GM21390 (cell line): ENCODE measurements at regions not wholly inside any gene's neighbourhood (a gene's known extent, or its start where the extent isn't known, plus 50 kb on each side); places are given as distances from the start of the nearest gene placed in this dataset.
"Not testable (repeated sequence)": the region's sequence is repeated elsewhere in the genome, so short reads cannot be mapped to it uniquely, and the experiment has no call there.

ENCODE experiments used
- ATAC-seq: cut with Tn5 transposase; IDR thresholded peaks from one replicate; pipeline ENCODE4 v1.9.1; 2021; ENCODE audit not compliant: unreplicated experiment

DNA sequence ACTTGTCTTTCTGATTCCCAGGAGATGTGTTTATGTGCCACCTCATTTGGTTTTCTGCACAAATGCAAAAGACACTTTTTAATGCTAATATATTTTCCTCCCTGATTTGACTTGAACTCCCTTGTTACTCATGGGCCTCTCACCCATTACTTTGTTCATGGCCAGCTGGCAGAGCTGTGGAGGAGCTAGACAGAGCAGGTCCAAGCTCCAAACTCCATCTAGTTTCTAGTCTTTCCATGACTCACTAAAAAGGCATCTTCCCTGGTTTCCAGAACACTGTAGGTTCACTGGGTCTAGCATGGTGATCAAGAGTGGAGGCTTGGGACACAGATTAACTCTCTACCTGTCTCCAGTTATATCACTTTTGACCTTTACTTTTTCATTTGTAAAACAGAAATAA is 161.0 kb upstream of the SLC28A3 start:
- no peak for ATAC-seq

DNA sequence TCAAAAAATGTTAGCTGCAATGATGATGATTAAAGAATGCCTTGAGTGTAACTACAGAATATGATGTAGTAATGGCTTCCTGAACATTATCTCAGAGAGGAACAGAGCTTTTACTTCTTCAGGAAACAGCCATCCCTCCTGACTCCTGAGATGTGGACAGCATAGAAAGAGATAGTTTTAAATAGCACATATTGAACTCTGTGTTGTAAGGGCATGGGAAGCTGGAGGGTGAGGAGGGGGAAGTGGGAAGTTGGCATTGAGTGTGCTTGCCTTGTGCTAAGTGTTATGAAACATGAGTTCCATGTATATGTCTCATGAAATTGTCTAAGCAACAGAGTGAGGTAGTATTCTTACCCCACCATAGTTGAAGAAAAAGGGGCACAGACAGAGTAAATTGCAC is 161.5 kb upstream of the SLC28A3 start:
- ATAC-seq = no peak

- ATAC-seq = no peak
These were observed 163.8 kb upstream of the SLC28A3 start for GRCh38 chr9:84504360-84504759.

DNA sequence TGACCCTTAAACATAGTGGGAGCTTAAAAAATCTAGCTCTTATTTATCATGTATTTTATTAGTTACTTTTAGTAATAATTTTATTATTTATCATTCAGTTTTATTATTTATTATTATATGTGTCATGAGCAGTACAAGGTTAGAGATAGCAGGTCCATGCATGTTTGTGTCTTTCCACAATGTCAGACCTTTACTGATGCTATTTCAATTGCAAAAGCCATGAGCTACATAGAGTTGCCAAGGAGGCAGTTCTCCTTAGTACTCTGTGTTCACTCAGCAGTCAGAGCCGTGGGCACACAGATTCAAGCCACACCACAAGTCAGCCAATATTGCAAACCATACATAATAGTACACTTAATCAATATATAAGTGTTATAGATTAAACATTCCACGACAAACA is 157.9 kb upstream of the NTRK2 start:
- ATAC-seq = no peak

- no peak for ATAC-seq
These were observed 157.0 kb upstream of the NTRK2 start for GRCh38 chr9:84512493-84512892.

GRCh38 chr9:84513473-84513872 is 156.1 kb upstream of the NTRK2 start:
- ATAC-seq = no peak

GRCh38 chr9:84513979-84514378 is 155.6 kb upstream of the NTRK2 start:
- ATAC-seq = no peak

GRCh38 chr9:84514421-84514820 is 155.1 kb upstream of the NTRK2 start:
- no peak for ATAC-seq

- no peak for ATAC-seq
These were observed 152.5 kb upstream of the NTRK2 start for GRCh38 chr9:84517026-84517425.

- no peak for ATAC-seq
These were observed 150.1 kb upstream of the NTRK2 start for GRCh38 chr9:84519413-84519812.

GRCh38 chr9:84521208-84521607 is 148.3 kb upstream of the NTRK2 start:
- no peak for ATAC-seq

GRCh38 chr9:84526211-84526610 is 143.3 kb upstream of the NTRK2 start:
- not testable (repeated sequence) for ATAC-seq

- ATAC-seq = not testable (repeated sequence)
These were observed 142.3 kb upstream of the NTRK2 start for GRCh38 chr9:84527060-84527720.

DNA sequence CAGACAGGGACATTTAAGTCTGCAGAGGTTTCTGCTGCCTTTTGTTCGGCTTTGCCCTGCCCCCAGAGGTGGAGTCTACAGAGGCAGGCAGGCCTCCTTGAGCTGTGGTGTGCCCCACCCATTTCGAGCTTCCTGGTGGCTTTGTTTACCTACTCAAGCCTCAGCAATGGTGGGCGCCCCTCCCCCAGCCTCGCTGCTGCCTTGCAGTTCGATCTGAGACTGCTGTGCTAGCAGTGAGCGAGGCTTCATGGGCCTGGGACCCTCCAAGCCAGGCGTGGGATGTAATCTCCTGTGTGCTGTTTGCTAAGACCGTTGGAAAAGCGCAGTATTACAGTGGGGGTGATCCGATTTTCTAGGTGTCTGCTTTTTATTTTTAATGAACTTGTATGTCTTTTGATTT is 133.6 kb upstream of the NTRK2 start:
- not testable (repeated sequence) for ATAC-seq

- no peak for ATAC-seq
These were observed 130.7 kb upstream of the NTRK2 start for GRCh38 chr9:84538879-84539278.

DNA sequence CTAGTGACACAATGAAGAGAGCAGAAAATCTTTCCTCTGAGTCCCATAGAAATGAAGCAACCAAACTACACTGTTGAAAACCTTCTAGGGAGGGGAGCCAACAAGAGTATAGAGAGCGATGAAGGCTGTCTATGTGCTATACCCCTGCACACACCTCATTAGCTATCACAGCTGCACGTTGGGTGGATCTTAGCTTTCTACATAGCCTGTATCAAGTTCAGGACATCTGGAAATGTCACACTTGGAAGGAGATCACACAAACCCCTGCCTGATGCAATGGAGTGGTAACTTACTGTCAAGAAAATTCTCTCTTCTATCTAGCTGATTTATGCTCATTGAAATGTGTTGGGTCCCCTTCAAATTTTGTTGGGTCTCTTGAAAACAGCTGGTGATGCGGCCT is 127.0 kb upstream of the NTRK2 start:
- no peak for ATAC-seq

- ATAC-seq = no peak
These were observed 115.4 kb upstream of the NTRK2 start for GRCh38 chr9:84554069-84554664.

DNA sequence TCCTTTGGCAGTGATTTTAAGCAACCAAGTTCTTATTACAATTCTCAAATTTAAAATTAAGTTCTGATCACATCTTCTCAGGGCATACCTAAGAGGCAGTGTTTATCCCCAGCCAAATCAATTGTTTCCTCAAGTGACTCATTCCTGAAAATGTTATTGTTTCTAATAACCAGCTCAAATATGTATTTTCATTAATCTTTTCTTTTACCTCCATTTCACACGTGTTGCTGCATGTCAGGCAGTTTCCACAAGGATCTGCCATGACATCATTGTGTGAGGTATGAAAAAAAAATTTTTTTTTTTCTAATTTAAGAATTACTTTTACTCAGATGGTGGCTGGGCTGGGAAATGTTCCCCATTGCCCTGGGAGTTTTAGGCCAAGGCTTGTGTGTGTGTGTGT is 113.0 kb upstream of the NTRK2 start:
- ATAC-seq = no peak

- no peak for ATAC-seq
These were observed 111.8 kb upstream of the NTRK2 start for GRCh38 chr9:84557751-84558150.

DNA sequence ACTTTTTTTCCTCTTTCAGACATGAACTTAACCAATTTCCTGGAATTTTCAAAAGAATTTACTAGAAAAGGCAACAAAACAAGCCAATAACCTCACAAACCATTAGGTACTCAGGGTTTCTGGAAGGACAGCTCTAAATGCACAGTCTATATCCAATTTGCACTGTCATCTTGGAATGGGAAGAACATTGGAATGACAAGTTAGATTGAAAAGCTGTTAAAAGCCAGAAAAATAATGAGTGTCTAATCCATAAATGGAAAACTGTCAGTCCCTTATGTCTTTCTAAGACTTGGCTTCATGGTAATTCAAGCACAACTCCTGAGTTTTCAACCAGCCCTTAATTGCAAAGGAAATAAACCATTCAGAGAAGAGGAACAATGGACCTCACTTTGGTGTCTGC is 105.8 kb upstream of the NTRK2 start:
- no peak for ATAC-seq

GRCh38 chr9:84567805-84568204 is 101.7 kb upstream of the NTRK2 start:
- no peak for ATAC-seq

GRCh38 chr9:84570482-84571154 is 98.9 kb upstream of the NTRK2 start:
- ATAC-seq = no peak
